H9 (cell line): ENCODE measurements at regions not wholly inside any gene's neighbourhood (a gene's known extent, or its start where the extent isn't known, plus 50 kb on each side); places are given as distances from the start of the nearest gene placed in this dataset.

Source experiments
- DNase-seq: peaks from one replicate; pipeline ENCODE4 v3.0.0-alpha.2; 2017
- H2AFZ ChIP-seq: one replicate; pipeline ENCODE4 v1.6.1; 2013; ENCODE audit warnings: mild to moderate bottlenecking, low read length, control low read depth, moderate library complexity
- H2AK5ac ChIP-seq: 2 replicates; pipeline ENCODE4 v1.6.1; 2013; ENCODE audit warnings: low read length, control low read depth, mixed read lengths; ENCODE audit not compliant: insufficient read length
- H2BK120ac ChIP-seq: one replicate; pipeline ENCODE4 v1.6.1; 2013; ENCODE audit warnings: low read depth, mild to moderate bottlenecking, low read length, control low read depth, inconsistent platforms; ENCODE audit not compliant: poor library complexity, severe bottlenecking
- H2BK12ac ChIP-seq: 2 replicates; pipeline ENCODE4 v1.6.1; 2013; ENCODE audit warnings: low read length, control low read depth, mixed read lengths, low read depth; ENCODE audit not compliant: insufficient read length
- H2BK15ac ChIP-seq: 2 replicates; pipeline ENCODE4 v1.6.1; 2013; ENCODE audit warnings: low read depth, low read length, control low read depth
- H2BK20ac ChIP-seq: one replicate; pipeline ENCODE4 v1.6.1; 2013; ENCODE audit warnings: low read depth, mild to moderate bottlenecking, low read length, control low read depth, inconsistent platforms; ENCODE audit not compliant: poor library complexity, severe bottlenecking
- H2BK5ac ChIP-seq: 2 replicates; pipeline ENCODE4 v1.6.1; 2013; ENCODE audit warnings: low read length, control low read depth, mixed read lengths; ENCODE audit not compliant: insufficient read length
- H3K14ac ChIP-seq: 2 replicates; pipeline ENCODE4 v1.6.1; 2013; ENCODE audit warnings: low read length, control low read depth; ENCODE audit not compliant: insufficient read depth
- H3K18ac ChIP-seq: 2 replicates; pipeline ENCODE4 v1.6.1; 2013; ENCODE audit warnings: low read depth, mild to moderate bottlenecking, mixed read lengths, low read length, control low read depth; ENCODE audit not compliant: insufficient read length
- H3K23ac ChIP-seq: 2 replicates; pipeline ENCODE4 v1.6.1; 2013; ENCODE audit warnings: low read length, control low read depth, mixed read lengths, low read depth; ENCODE audit not compliant: insufficient read length
- H3K23me2 ChIP-seq: 2 replicates; pipeline ENCODE4 v1.6.1; 2013; ENCODE audit warnings: low read depth, mild to moderate bottlenecking, mixed read lengths, low read length, control low read depth; ENCODE audit not compliant: insufficient read length, poor library complexity, severe bottlenecking
- H3K27ac ChIP-seq: 2 replicates; pipeline ENCODE4 v1.5.1; 2013; ENCODE audit warnings: low read length, control low read depth, mixed read lengths, low read depth; ENCODE audit not compliant: insufficient read length
- H3K27me3 ChIP-seq: 2 replicates; pipeline ENCODE4 v1.6.1; 2013; ENCODE audit warnings: low read length, control low read depth, inconsistent platforms; ENCODE audit not compliant: insufficient read depth
- H3K4ac ChIP-seq: 2 replicates; pipeline ENCODE4 v1.6.1; 2013; ENCODE audit warnings: low read depth, mild to moderate bottlenecking, control low read depth, inconsistent platforms, low read length, moderate library complexity
- H3K4me1 ChIP-seq: 2 replicates; pipeline ENCODE4 v1.6.1; 2013; ENCODE audit warnings: low read length, control low read depth, inconsistent platforms; ENCODE audit not compliant: insufficient read depth
- H3K4me2 ChIP-seq: 2 replicates; pipeline ENCODE4 v1.6.1; 2013; ENCODE audit warnings: low read length, control low read depth, mixed read lengths; ENCODE audit not compliant: insufficient read length, insufficient read depth
- H3K56ac ChIP-seq: 2 replicates; pipeline ENCODE4 v1.6.1; 2013; ENCODE audit warnings: low read depth, mild to moderate bottlenecking, mixed read lengths, low read length, control low read depth; ENCODE audit not compliant: insufficient read length
- H3K79me1 ChIP-seq: 2 replicates; pipeline ENCODE4 v1.6.1; 2013; ENCODE audit warnings: low read depth, mild to moderate bottlenecking, moderate library complexity, low read length, control low read depth, inconsistent platforms; ENCODE audit not compliant: insufficient read depth, poor library complexity, severe bottlenecking
- H3K79me2 ChIP-seq: 2 replicates; pipeline ENCODE4 v1.6.1; 2013; ENCODE audit warnings: low read length, control low read depth, inconsistent platforms; ENCODE audit not compliant: insufficient read depth
- H3K9ac ChIP-seq: 2 replicates; pipeline ENCODE4 v1.6.1; 2013; ENCODE audit warnings: low read length, control low read depth, mixed read lengths; ENCODE audit not compliant: insufficient read length; ENCODE audit errors: extremely low read depth
- H3K9me3 ChIP-seq: one replicate; pipeline ENCODE4 v1.6.1; 2013; ENCODE audit warnings: low read depth, low read length, inconsistent platforms; ENCODE audit not compliant: control insufficient read depth
- H3T11ph ChIP-seq: one replicate; pipeline ENCODE4 v1.6.1; 2013; ENCODE audit warnings: mild to moderate bottlenecking, low read length, control low read depth, inconsistent platforms
- H4K20me1 ChIP-seq: one replicate; pipeline ENCODE4 v1.6.1; 2013; ENCODE audit not compliant: control insufficient read depth, insufficient read length, insufficient read depth
- H4K5ac ChIP-seq: 2 replicates; pipeline ENCODE4 v1.6.1; 2013; ENCODE audit warnings: low read depth, mild to moderate bottlenecking, mixed read lengths, low read length, control low read depth; ENCODE audit not compliant: insufficient read length
- H4K8ac ChIP-seq: replicated peaks from 2 replicates; pipeline ENCODE4 v1.6.1; 2013; ENCODE audit warnings: low read length, control low read depth, mixed read lengths, low read depth; ENCODE audit not compliant: insufficient read length
- H4K91ac ChIP-seq: 2 replicates; pipeline ENCODE4 v1.6.1; 2013; ENCODE audit warnings: low read depth, mild to moderate bottlenecking, moderate library complexity, mixed read lengths, low read length, control low read depth; ENCODE audit not compliant: insufficient read length
- H3K27ac Mint-ChIP-seq, 3 experiments: 2 replicates in 2 of 3; 3 replicates in 1 of 3; pipeline ENCODE4 v1.8.0; 2020 to 2021; ENCODE audit warnings: mixed read lengths in 3 of 3, mild to moderate bottlenecking in 1 of 3, moderate library complexity in 1 of 3
- H3K27me3 Mint-ChIP-seq: 2 replicates; pipeline ENCODE4 v1.8.0; 2021; ENCODE audit warnings: low read depth, mild to moderate bottlenecking, moderate library complexity, mixed read lengths
- H3K36me3 Mint-ChIP-seq, 3 experiments: 2 replicates in 2 of 3; 3 replicates in 1 of 3; pipeline ENCODE4 v1.8.0; 2020 to 2021; ENCODE audit warnings: low read depth in 3 of 3, mixed read lengths in 3 of 3; ENCODE audit not compliant: insufficient read depth in 1 of 3
- H3K4me1 Mint-ChIP-seq, 2 experiments: 2 replicates each; pipeline ENCODE4 v1.8.0; 2020; ENCODE audit warnings: mixed read lengths in 2 of 2
- H3K4me3 Mint-ChIP-seq, 2 experiments: 2 replicates in 1 of 2; 3 replicates in 1 of 2; pipeline ENCODE4 v1.8.0; 2020 to 2021; ENCODE audit warnings: mild to moderate bottlenecking in 2 of 2, mixed read lengths in 2 of 2, moderate library complexity in 1 of 2
- H3K9me3 Mint-ChIP-seq, 2 experiments: 2 replicates in 1 of 2; 3 replicates in 1 of 2; pipeline ENCODE4 v1.8.0; 2020; ENCODE audit warnings: mild to moderate bottlenecking in 2 of 2, mixed read lengths in 2 of 2, moderate library complexity in 1 of 2
- CTCF ChIP-seq: fragments of 200-600 bp; sonication (generic); conservative IDR thresholded peaks from 3 replicates; pipeline ENCODE4 v1.8.0; 2021; ENCODE audit warnings: antibody characterized with exemption, mild to moderate bottlenecking
- WGBS: extraction: QIAGEN DNeasy Blood & Tissue Kit; methylation state at CpG from one replicate; pipeline ENCODE4 v1.1.7; 2013; ENCODE audit warnings: missing lambda C conversion rate, low lambda C conversion rate, mixed read lengths; ENCODE audit not compliant: insufficient read length; ENCODE audit errors: extremely low coverage; 5-methylcytosine and 5-hydroxymethylcytosine counted together

DNA sequence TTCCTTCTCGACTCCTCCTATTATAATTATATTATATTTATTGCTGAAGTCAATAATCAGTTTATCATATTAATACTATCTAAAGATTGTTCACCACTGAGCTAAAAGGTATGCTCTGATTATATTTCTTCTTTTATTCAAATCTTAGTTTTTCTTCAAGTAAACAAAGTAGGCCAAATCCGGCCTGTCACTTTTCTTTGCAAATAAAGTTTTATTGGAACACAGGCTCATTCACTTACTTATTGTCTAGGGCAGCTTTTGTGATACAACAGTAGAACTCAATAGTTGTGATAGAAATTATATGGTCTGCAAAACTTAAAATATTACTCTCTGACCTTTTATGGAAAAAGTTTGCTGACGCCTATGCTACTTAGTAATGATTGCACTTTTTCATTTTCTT, 92.4 kb upstream of the DNAJC19 start:
- Histone ChIP-seq H2BK12ac (no peak overlapping the region), H3K18ac (no peak overlapping the region), H3K14ac (no peak overlapping the region), H3K79me2 (no peaks in the 10 kb centered on the region), H3K23ac (no peak overlapping the region), H2BK15ac (no peak overlapping the region), H3K9ac (no peak overlapping the region), H2AK5ac (no peak overlapping the region), H3K79me1 (no peaks in the 10 kb centered on the region), H3K27ac (no peak overlapping the region), H2AFZ (no peak overlapping the region), H2BK120ac (no peak overlapping the region), H3K4ac (no peak overlapping the region), H3K4me1 (no peaks in the 10 kb centered on the region), H4K8ac (no peak overlapping the region), H3K4me2 (no peak overlapping the region), H3K23me2 (no peaks in the 10 kb centered on the region), H2BK5ac (no peak overlapping the region), H4K5ac (no peak overlapping the region), H3K56ac (no peak overlapping the region), H4K20me1 (peaks cover 5% of the 10 kb centered on the region), H4K91ac (no peak overlapping the region), H3K27me3 (no peaks in the 10 kb centered on the region), H3K9me3 (no peaks in the 10 kb centered on the region), H3T11ph (no peak overlapping the region), H2BK20ac (no peak overlapping the region)
- no peaks in the 10 kb centered on the region for H3K4me1 Mint-ChIP-seq
- TF ChIP-seq CTCF = no peak
- no peak for DNase-seq
- WGBS = no CpG with 5 or more reads among the region's 3 CpGs
- no peak overlapping the region for H3K27ac Mint-ChIP-seq
- no peaks in the 10 kb centered on the region for H3K36me3 Mint-ChIP-seq
- no peaks in the 10 kb centered on the region for H3K9me3 Mint-ChIP-seq
- no peaks in the 10 kb centered on the region for H3K27me3 Mint-ChIP-seq
- H3K4me3 Mint-ChIP-seq = no peak overlapping the region
